GM21528 (cell line): ENCODE measurements at regions not wholly inside any gene's neighbourhood (a gene's known extent, or its start where the extent isn't known, plus 50 kb on each side); places are given as distances from the start of the nearest gene placed in this dataset.

ENCODE experiments used
- ATAC-seq: cut with Tn5 transposase; IDR thresholded peaks from one replicate; pipeline ENCODE4 v1.9.1; 2021; ENCODE audit warnings: mild to moderate bottlenecking, moderate library complexity; ENCODE audit not compliant: unreplicated experiment, low FRiP score

- no peak for ATAC-seq
Measured at GRCh38 chr5:2128686-2129355, 246.1 kb upstream of the IRX4 start.

- ATAC-seq = no peak
Measured at GRCh38 chr5:2126512-2126911, 243.8 kb upstream of the IRX4 start.

- ATAC-seq = no peak
Measured at GRCh38 chr5:2125901-2126265, 243.2 kb upstream of the IRX4 start.

GRCh38 chr5:2125171-2125900 is 242.6 kb upstream of the IRX4 start:
- no peak for ATAC-seq

GRCh38 chr5:2124434-2125170 is 241.9 kb upstream of the IRX4 start:
- no peak for ATAC-seq

- ATAC-seq = no peak
Measured at GRCh38 chr5:2123874-2124273, 241.1 kb upstream of the IRX4 start.

GRCh38 chr5:2120361-2120760 is 237.6 kb upstream of the IRX4 start:
- ATAC-seq = no peak

GRCh38 chr5:2119573-2119972 is 236.8 kb upstream of the IRX4 start:
- ATAC-seq = no peak

- no peak for ATAC-seq
Measured at GRCh38 chr5:2113348-2114131, 230.8 kb upstream of the IRX4 start.

GRCh38 chr5:2112173-2113025 is 229.7 kb upstream of the IRX4 start:
- no peak for ATAC-seq

- ATAC-seq = no peak
Measured at GRCh38 chr5:2111569-2112105, 228.9 kb upstream of the IRX4 start.

GRCh38 chr5:2110934-2111462 is 228.3 kb upstream of the IRX4 start:
- no peak for ATAC-seq

- no peak for ATAC-seq
Measured at GRCh38 chr5:2110137-2110933, 227.6 kb upstream of the IRX4 start.

GRCh38 chr5:2109566-2109965 is 226.8 kb upstream of the IRX4 start:
- ATAC-seq = no peak

GRCh38 chr5:2106721-2107120 is 224.0 kb upstream of the IRX4 start:
- ATAC-seq = no peak

- no peak for ATAC-seq
Measured at GRCh38 chr5:2105141-2105540, 222.4 kb upstream of the IRX4 start.

GRCh38 chr5:2103940-2104339 is 221.2 kb upstream of the IRX4 start:
- ATAC-seq = no peak
